BE2C (cell line): ENCODE measurements at regions not wholly inside any gene's neighbourhood (a gene's known extent, or its start where the extent isn't known, plus 50 kb on each side); places are given as distances from the start of the nearest gene placed in this dataset.

ENCODE experiments used
- DNase-seq: peaks from one replicate; pipeline ENCODE4 v3.0.0-alpha.2; 2020
- H3K27me3 ChIP-seq: fragments of 250-450 bp; sonication (Bioruptor Pico); 2 replicates; pipeline ENCODE4 v1.5.1; 2020; ENCODE audit warnings: mild to moderate bottlenecking
- H3K36me3 ChIP-seq: fragments of 250-450 bp; sonication (Bioruptor Pico); 2 replicates; pipeline ENCODE4 v1.5.1; 2020; ENCODE audit warnings: mild to moderate bottlenecking
- H3K4me1 ChIP-seq: fragments of 250-450 bp; sonication (Bioruptor Pico); 2 replicates; pipeline ENCODE4 v1.5.1; 2020
- H3K4me3 ChIP-seq: 2 replicates; pipeline ENCODE4 v1.5.1; 2011; ENCODE audit warnings: low read depth, low read length
- H3K9me3 ChIP-seq: fragments of 250-450 bp; sonication (Bioruptor Pico); 2 replicates; pipeline ENCODE4 v1.5.1; 2020
- CTCF ChIP-seq: IDR thresholded peaks from 2 replicates; pipeline ENCODE4 v1.5.1; 2012; ENCODE audit warnings: mild to moderate bottlenecking, low read depth, low read length

DNA sequence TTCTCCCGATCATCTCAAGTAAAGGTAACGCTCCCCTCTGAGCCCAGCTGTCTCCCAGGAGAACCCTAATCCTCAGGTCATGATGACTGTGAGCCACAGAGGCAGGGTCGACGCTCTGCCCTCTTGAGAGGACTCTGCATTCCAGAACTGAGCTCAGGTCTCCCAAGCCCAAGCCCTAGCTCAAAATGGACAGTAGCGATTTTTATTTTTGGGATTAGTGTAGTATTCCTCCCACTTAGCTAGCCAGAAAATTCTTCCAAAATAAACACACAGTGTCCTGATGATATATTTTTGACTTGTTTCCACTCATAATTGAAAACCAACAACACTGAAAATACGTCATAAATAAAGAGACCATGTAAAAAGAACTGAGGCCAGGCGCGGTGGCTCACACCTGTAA lies 462.0 kb upstream of the MGMT start:
- TF ChIP-seq CTCF, result no peak
- H3K9me3 ChIP-seq, result no peaks in the 10 kb centered on the region
- H3K4me1 ChIP-seq, result no peaks in the 10 kb centered on the region
- no peaks in the 10 kb centered on the region for H3K36me3 ChIP-seq
- H3K4me3 ChIP-seq, result no peak overlapping the region
- no peaks in the 10 kb centered on the region for H3K27me3 ChIP-seq
- DNase-seq, result no peak

DNA sequence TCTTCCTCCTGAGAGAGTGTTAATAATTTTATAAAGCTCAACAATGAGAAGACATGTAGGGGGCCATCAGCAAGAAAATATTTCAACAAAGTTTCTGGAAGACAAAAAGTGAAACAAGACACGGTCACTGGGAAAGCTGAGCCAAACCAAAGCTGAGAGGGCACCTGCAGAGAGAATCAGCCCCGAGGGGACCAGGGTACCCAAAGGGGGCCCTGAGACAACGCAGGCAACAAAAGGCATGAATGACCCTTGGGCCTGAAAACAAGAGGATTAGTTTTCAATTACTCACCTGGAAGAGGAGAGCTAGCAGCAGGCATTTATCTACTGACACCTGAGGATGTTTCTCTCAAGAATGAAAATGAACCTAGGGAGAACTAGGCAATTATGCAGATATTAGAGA lies 461.2 kb upstream of the MGMT start:
- no peak for TF ChIP-seq CTCF
- H3K4me3 ChIP-seq, result no peak overlapping the region
- no peaks in the 10 kb centered on the region for H3K9me3 ChIP-seq
- H3K27me3 ChIP-seq, result no peaks in the 10 kb centered on the region
- no peak for DNase-seq
- no peaks in the 10 kb centered on the region for H3K4me1 ChIP-seq
- H3K36me3 ChIP-seq, result no peaks in the 10 kb centered on the region

DNA sequence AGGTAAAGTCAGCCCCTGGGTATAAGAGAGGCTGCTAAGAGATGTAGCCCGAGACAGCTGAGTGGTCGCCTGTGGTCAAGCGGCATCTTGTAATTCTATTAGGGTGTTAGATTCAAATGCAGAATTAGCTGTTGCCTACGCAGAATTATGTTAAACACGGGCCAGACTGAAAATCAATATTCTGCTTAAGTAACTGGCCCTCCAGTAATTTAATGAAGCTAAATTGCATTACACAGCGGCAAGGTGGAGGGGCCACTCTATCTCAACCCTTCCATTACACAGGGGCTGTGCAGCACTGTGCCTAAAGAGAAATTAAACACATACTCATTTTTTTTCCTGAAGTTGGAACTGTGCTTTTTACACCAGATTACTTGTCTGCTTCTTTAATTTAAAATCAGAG lies 448.5 kb upstream of the MGMT start:
- H3K4me1 ChIP-seq, result peaks cover 6% of the 10 kb centered on the region
- H3K27me3 ChIP-seq, result no peaks in the 10 kb centered on the region
- no peaks in the 10 kb centered on the region for H3K36me3 ChIP-seq
- H3K9me3 ChIP-seq, result no peaks in the 10 kb centered on the region
- TF ChIP-seq CTCF, result no peak
- H3K4me3 ChIP-seq, result no peak overlapping the region
- DNase-seq, result no peak

GRCh38 chr10:129020651-129021330 lies 446.2 kb upstream of the MGMT start:
- Histone ChIP-seq H3K27me3 (no peaks in the 10 kb centered on the region), H3K4me1 (peaks cover 6% of the 10 kb centered on the region), H3K4me3 (no peak overlapping the region), H3K36me3 (no peaks in the 10 kb centered on the region), H3K9me3 (no peaks in the 10 kb centered on the region)
- no peak for DNase-seq
- no peak for TF ChIP-seq CTCF

GRCh38 chr10:129021594-129022304 lies 445.3 kb upstream of the MGMT start:
- peaks cover 6% of the 10 kb centered on the region for H3K4me1 ChIP-seq
- no peaks in the 10 kb centered on the region for H3K27me3 ChIP-seq
- H3K9me3 ChIP-seq, result no peaks in the 10 kb centered on the region
- H3K36me3 ChIP-seq, result no peaks in the 10 kb centered on the region
- DNase-seq, result no peak
- no peak overlapping the region for H3K4me3 ChIP-seq
- TF ChIP-seq CTCF, result no peak

GRCh38 chr10:129023082-129023481 lies 444.0 kb upstream of the MGMT start:
- H3K27me3 ChIP-seq, result no peaks in the 10 kb centered on the region
- no peaks in the 10 kb centered on the region for H3K36me3 ChIP-seq
- no peak for TF ChIP-seq CTCF
- H3K4me1 ChIP-seq, result peaks cover 6% of the 10 kb centered on the region
- H3K9me3 ChIP-seq, result no peaks in the 10 kb centered on the region
- no peak for DNase-seq
- no peak overlapping the region for H3K4me3 ChIP-seq
